Lower leg skin (tissue), 3 donors: ENCODE measurements at regions not wholly inside any gene's neighbourhood (a gene's known extent, or its start where the extent isn't known, plus 50 kb on each side); places are given as distances from the start of the nearest gene placed in this dataset.

ENCODE experiments used
- POLR2A ChIP-seq, 2 donors: fragments of 450-650 bp; IDR thresholded peaks; one replicate each; pipeline ENCODE4 v1.6.1; 2016 to 2017; ENCODE audit warnings: antibody characterized with exemption in 2 of 2, mild to moderate bottlenecking in 1 of 2, moderate library complexity in 1 of 2
- TF ChIP-seq, protein P1 (sequence below), 3 donors: fragments of 450-650 bp; IDR thresholded peaks; one replicate each; pipeline ENCODE4 v1.5.1; 2016; ENCODE audit warnings: antibody characterized with exemption in 3 of 3, mild to moderate bottlenecking in 3 of 3, moderate library complexity in 2 of 3

DNA sequence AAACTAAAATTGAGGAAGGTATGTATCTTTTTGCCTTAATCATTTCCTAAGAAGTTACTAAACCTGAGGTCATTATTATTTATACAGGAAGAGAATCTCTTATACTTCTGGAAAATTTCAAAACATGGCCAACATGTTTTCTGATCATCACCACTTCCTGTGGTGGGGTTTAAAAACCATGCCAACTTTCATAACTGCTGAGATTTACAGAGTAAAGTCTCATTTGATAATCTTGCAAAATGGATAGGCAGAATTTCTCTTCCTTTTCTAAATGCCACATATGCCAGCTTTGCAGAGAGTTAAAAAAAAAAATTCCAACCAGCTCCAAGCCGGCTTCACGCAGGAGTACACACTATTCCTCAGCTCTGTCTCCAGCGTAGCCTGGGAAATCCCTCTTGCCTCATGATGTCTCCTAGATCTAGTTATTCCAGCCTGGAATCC is 124.3 kb upstream of the SPRED1 start:
- TF ChIP-seq, protein P1, sequence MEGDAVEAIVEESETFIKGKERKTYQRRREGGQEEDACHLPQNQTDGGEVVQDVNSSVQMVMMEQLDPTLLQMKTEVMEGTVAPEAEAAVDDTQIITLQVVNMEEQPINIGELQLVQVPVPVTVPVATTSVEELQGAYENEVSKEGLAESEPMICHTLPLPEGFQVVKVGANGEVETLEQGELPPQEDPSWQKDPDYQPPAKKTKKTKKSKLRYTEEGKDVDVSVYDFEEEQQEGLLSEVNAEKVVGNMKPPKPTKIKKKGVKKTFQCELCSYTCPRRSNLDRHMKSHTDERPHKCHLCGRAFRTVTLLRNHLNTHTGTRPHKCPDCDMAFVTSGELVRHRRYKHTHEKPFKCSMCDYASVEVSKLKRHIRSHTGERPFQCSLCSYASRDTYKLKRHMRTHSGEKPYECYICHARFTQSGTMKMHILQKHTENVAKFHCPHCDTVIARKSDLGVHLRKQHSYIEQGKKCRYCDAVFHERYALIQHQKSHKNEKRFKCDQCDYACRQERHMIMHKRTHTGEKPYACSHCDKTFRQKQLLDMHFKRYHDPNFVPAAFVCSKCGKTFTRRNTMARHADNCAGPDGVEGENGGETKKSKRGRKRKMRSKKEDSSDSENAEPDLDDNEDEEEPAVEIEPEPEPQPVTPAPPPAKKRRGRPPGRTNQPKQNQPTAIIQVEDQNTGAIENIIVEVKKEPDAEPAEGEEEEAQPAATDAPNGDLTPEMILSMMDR (IDR thresholded peaks at IDR 0.05), result no peak
- no peak for TF ChIP-seq POLR2A (IDR thresholded peaks at IDR 0.05)
